NCI-H1694 treated with DMSO at 0.1 percent for 48 hours (cell line): ENCODE measurements at regions not wholly inside any gene's neighbourhood (a gene's known extent, or its start where the extent isn't known, plus 50 kb on each side); places are given as distances from the start of the nearest gene placed in this dataset.
"Not testable (repeated sequence)": the region's sequence is repeated elsewhere in the genome, so short reads cannot be mapped to it uniquely, and the experiment has no call there.

Experiments
- DNase-seq: peaks from one replicate; lab custom pipeline; 2025; lab: John Stamatoyannopoulos, UW

DNA sequence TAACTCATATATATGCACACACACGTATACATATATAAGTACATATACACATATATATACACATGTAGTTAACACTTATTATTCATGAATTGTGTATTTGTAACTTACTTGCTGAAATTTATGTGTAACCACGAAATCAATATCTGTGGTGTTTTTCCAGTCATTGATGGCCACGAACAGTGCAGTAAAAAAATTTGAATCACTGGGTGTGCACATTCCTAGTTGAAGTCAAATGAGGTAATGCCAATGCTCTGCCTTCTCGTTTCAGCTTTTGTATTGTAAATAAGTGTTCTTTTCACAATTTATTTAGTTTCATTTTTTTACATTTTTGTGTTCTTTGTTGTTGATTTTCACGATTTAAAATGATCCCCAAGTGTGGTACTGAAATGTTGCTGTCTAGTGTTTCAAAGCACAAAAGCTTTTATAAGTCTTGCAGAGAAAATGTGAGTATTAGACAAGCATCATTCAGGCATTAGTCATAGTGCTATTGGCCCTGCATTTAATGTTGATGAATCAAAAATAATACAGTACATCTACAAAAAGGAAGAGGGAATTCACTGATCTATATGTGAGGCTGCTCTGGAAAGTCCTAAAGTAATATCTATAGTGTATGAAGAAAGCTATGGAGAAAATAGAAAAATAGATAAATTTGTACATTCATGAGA, 419.0 kb downstream of the DSC3 start:
- no peak for DNase-seq

DNA sequence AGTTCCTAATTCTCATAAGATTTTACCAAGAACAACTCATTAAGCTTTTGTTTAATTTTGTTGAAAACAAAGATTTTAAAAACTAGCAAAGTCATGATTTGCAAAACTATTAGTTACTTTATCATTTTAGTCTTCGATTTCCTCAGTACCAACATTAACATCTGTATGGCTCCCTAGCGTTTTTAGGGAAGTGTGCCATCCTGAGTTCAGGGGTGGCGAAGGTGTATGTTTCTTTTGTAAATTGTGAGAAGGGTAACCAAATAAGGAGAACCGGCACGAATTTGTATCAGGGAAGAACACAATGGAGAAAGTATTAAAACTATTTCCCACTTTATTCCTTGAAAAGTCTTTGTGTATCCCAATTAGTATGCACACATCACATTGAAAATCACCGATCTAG, 419.9 kb downstream of the DSC3 start:
- DNase-seq, result no peak

DNA sequence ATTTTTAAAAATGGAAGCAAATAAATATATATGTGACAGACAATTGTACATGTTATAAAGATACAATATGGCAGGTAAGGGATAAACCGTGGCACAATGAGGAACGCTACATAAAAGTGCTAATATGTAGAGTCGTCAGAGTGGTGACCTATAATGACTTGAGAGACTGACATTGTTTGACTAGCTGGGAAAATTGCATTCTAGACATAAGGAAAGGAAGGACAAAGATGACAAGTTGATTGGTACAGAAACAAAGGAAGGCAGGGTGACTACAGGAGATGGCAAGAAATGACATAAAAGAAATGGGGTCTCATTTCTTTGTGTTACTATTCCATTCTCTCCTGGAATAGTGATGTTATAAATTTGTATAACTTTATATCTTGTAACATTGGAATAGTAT, 420.4 kb downstream of the DSC3 start:
- no peak for DNase-seq

DNA sequence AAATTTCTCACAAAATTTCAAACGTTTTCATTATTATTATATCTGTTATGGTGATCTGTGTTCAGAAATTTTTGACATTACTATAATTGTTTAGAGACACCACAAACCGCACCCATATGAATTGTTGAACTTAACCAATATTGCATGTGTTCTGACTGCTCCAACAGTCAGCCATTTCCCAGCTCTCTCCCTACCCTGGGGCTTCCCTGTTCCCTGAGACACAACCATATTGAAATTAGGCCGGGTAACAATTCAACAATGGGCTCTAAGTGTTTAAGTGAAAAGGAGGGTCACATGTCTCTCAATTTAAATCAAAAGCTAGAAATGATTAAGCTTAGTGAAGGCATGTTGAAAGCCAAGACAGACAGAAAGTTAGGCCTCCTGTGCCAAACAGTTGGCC, 424.0 kb downstream of the DSC3 start:
- no peak for DNase-seq

DNA sequence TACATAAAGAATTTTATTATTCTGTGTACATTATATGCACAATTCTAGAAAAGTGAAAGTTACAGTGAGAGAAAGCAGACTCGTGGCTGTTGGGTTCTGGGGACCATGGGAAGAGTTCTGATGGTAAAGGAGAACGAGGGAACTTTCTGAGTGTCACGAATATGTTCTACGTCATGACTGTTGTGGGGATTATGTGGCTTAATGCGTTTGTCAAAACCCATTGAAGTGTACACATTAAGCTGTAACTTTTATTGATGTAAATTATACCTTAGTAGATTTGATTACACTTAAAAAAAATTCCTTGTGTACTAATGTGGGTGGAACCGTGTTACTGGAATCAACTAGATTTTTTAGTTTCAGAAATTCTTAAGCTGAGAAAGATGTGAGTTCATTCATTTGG, 426.1 kb downstream of the DSC3 start:
- no peak for DNase-seq

DNA sequence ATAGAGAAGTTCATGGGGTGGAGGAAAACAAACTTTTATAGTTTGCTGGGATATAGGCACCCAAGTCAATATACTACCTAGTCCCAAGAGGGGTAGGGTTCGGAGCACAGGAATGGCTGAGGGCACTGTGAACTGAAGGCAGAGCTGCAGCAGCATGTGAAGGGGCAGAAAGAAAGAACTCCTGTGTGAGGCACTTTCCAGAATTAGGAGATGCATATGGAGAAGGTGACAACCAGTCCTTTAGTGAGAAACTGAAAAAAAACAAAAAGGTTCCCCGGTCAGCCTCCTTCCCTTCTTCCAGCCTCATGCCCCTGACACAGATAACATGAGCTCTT, 429.1 kb downstream of the DSC3 start:
- DNase-seq, result no peak

DNA sequence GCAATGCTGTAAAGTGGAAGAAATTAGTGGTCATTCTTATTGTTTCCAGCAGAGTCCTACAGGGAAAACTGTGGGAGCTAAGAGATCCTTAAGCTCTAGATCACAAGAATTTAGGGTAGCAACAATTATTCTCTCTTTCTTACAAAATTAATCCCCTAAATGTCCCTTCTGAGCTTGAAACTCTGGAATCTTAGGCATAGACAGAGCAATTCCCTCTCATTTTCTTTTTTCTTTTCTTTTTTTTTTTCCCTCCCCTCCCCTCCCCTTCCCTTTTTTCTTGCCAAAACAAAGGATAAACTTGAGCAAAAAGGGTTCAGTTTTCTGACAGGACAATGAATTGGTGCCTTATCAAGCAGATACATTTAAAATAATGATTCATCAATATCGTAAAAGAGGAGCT, 441.0 kb downstream of the DSC3 start:
- no peak for DNase-seq

DNA sequence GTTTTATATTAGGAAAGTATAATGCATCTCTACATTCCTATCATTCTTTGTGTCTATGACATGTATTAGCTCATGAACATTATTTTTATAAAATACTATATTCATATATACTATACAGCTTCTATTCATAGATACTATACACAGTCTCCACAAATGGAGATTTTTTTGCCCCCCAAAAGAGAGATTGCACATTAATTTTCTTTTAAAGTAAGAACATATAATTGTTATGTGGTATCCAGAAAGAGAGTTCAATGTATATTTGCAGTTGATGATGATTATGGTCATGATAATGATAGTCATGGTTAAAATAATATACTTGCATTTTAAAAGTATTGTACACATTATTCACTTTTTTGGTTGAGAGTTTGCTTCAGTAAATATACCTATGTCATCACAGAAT, 445.3 kb downstream of the DSC3 start:
- DNase-seq, result no peak

DNA sequence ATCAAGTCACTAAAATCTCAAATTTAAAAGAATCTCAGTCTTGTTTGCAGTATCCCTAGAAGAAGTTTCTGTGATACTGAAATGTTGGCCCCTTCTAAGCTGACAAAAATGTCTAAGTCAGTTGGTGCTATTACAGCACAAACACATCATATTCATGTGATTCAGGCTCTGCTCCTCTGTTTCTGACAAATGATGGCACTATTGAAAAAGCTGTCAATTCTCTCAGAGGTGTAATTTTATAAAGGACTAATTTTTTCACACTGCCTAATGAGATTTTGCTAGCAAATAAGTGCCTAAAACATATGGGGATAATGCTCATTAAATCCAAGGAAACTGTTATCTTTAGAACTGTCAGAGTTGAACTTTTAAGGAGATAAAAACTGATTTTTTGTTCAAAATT, 445.9 kb downstream of the DSC3 start:
- no peak for DNase-seq

DNA sequence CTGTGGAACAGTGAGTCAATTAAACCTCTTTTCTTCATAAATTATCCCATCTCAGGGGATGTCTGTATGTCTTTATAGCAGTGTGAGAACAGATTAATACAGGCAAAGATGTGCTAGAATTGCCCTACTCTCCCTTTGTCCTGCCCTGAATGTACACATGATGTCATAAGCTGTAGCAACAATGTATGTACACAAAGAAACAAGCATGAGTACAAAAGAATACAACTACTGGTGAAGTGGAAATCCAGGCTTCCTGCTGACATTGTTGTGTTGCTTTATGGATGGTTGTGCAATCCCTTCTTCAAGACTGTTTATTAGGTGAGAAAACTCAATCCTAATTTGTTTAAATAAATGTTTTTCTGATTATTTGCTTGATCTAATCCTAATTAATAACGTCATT, 446.6 kb downstream of the DSC3 start:
- DNase-seq, result no peak

DNA sequence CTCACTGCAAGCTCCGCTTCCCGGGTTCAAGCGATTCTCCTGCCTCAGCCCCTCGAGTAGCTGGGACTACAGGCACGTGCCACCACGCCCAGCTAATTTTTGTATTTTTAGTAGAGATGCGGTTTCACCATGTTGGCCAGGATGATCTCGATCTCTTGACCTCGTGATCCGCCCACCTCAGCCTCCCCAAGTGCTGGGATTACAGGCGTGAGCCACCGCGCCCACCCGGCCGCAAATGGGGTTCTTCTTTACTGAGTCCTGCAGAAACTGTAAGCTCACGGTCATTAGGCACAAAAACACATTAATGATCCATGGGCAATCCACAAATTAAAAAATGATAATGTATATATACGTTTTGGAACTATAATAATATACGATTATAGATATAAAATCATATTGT, 447.6 kb downstream of the DSC3 start:
- DNase-seq, result not testable (repeated sequence)

DNA sequence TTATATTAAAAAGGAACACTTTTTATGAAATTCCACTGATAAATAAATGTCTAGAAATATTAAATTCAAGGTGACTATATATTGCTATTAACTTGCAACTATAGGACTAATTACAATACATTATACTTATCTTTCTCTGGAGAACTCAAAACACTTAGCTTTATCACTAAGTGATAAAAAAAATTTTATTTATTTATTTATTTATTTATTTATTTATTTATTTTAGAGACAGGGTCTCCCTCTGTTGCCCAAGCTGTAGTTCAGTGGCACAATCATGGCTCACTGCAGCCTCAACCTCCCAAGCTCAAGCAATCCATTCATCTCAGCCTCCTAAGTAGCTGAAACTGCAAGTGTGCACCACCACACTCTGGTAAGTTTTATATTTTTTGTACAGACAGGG, 451.1 kb downstream of the DSC3 start:
- DNase-seq, result no peak

DNA sequence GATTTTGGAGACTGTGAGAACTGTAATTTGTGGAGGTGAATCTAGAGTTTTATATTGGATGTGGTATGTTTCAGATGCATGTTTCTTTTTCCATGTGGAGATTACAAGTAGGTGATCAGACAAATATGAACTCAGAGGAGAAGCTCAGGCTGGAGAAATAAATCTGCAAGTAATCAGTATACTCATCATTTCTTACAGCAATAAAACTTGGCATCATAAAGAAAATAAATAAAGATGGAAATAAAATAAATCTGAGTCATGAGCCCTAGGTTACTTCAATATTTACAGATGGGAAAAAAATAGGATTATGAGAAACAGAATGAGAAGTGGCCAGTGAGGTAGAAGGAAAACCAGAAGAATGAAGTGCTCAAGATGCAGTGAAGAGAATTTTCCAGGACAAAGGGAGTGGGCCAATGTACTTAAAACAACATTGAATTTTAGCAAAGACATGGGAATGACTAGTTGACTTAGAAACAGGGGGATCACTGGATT, 453.8 kb downstream of the DSC3 start:
- no peak for DNase-seq

DNA sequence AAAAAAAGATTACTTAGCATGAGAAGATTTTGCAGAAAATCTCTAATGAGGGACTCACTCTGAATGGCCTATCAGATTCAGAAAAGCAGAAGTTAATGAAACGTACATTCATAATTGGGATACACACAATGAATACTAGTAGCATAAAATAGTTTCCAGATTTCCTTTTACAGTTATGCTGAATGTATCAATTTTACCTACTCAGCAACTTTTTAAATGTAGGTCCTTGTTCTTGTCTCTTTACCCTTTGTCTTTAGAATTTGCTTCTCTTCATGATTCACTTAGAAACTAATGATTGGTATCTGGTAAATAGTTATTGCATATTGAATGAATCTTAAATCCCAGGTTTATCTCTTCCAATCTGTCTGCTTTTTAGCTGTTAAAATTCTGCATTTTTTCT, 458.8 kb downstream of the DSC3 start:
- DNase-seq, result no peak

DNA sequence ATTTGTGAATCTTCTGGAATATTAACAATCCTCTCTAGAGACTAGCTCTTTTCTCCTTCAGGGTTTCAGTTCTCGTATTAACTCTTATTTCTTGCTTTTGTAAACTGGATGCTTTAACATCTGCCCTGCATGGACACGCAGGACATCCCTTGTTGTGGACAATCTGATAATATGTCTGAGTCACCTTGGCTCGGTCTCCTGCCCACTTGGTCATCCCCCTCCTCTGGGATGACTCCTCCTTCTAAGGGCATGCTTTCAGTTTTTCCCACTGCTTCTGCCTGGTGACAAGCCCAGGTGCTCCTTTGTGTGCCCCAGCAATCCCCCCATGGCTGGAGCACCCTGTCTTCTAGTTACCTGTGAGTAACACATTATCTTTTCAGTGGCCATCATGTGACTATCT, 460.5 kb downstream of the DSC3 start:
- no peak for DNase-seq

DNA sequence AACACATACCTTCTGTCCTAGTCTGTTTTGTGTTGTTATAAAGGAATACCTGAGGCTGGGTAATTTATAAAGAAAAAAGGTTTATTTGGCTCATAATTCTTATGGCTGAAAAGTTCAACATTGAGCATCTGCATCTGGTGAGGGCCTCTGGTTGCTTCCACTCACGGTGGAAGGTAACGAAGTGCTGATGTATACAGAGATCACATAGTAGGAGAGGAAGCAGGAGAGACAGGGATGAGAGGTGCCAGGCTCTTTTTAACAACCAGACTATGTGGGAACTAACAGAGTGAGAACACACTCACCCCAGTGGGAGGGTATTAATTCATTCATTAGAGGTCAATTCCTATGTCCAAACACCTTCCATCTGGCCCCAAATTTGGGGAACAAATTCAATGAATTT, 463.8 kb downstream of the DSC3 start:
- no peak for DNase-seq

DNA sequence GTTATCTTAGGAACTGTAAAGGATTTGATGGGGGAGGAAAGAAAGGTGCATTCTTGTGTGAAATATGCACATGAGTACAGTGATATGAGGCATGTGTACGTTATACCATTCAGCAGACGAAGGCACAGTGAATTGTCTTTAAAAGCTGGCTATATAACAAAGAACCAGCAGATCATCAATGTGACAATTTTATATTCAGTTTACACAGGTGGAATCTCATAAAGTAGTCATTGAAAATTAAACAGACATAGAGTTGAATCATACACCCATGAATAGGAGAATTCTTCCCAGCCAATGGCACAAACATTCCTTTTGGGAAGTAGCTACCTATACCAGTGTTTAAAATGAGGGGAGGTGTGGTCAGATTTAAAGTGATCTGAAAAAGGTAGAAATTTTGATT, 470.3 kb downstream of the DSC3 start:
- DNase-seq, result no peak

DNA sequence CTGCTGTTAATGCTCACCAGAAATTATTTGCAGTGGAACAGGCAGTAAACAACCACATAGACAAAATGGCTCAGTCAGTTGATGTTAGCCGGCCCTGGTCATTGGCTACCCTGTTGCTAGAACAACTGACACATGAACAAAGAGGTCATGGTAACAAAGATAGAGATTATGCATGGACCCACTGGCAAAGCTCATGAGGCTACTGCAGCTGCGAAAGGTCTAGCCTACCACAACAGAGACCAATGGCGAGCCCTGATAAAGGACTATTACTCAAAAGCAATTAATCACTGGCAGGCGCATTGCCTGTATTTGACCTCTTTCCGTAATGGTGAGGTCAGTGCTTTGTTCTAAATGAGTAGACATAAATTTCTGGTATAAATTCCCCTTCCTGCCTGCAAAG, 474.2 kb downstream of the DSC3 start:
- no peak for DNase-seq

DNA sequence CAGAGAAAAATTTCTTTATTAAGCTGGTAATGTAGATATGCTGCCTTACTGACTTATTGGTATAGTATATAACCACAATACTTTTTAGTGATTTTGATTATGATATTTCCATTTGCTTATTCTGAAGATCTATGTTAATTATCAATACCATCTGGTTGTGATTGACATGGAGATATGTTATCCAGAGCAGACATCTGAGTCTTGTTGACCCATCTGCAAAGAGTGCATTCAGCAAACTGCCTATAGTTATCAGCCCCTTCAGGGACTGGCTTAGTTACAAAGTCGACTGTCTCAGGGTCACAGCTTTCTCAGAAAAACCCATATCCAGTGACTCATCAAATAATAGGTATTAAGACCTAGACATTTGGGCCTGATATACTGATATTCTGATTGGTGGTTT, 475.7 kb downstream of the DSC3 start:
- DNase-seq, result no peak

DNA sequence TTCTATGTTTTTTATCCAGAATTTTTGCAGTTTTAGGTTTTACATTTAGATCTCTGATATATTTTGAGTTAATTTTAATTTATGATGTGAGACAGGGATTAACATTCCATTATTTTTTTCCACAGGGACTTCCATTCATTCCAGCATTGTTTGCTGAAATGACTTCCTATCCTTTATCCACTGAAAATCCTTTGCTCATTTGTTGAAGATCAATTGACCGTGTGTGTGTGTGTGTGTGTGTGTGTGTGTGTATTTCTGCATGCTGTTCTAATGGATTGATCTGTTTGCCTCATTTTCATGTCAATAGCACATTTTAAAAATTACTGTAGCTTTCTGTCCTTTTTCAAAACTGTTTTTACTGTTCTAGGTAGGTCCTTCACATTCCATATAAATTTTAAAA, 480.3 kb downstream of the DSC3 start:
- DNase-seq, result no peak

DNA sequence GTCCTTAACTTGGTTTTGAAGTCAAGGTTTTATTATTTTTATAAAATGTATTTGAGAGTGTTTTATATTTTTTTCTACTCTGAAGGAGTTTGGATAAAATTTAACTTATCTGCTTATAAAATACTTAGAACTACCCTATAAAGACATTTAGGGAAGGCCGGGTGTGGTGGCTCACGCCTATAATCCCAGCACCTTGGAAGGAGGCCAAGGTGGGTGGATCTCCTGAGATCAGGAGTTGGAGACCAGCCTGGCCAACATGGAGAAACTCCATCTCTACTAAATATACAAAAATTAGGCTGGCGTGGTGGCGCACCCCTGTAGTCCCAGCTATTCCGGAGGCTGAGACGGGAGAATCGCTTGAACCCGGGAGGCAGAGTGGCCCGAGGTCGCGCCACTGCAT, 486.4 kb downstream of the DSC3 start:
- DNase-seq, result no peak

DNA sequence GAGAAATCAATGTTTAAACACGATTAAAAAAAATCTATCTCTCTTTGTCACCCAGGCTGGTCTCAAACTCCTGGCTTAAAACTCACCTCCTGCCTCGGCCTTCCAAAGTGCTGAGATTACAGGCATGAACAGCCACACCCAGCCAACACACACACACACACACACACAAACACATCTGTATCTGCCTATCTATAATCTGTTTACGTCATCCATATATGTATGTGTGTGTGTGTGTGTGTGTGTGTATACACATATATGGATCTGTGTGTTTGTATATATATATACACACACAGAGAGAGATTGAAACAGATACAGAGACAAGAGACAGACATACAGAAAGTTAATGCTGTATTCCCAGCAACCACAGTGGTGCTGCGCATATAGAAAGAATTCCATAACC, 497.1 kb downstream of the DSC3 start:
- DNase-seq, result no peak

DNA sequence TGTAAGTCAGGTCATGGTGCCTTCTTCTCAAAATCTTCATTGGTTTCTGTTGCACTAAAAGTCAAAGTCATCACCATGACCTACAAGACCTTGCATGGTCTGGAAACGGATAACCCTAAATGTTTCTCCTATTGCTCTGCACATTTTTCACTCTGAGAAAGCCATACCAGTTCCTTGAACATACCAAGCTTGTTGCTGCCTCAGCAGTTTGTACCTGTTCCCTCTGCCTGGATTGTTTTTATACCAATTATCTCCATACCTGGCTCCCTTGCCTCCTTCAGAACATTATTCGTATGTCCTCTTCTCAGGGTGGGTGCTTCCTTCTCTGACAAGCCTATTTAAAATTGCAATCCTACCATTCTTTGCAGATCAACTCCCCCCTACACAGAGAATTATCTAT, 498.4 kb downstream of the DSC3 start:
- DNase-seq, result no peak

DNA sequence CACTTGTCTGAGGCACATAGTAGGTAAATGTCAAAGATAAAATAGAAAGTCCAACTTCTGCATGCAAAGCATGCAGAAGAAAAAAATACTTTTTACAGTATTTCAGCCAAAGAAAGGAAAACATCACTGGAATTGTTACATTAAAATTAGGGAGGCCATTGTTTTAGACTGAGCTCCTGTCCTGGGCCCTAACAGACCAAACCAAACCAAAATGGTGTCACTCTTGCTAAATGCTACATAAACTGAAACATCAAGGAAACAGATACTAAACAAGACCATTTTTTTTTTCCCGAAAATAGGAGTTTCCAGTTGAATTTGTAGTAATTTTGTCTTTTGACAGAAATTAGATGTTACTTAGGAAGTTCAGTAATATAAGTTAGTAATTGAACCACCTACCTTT, 508.8 kb downstream of the DSC3 start:
- no peak for DNase-seq

DNA sequence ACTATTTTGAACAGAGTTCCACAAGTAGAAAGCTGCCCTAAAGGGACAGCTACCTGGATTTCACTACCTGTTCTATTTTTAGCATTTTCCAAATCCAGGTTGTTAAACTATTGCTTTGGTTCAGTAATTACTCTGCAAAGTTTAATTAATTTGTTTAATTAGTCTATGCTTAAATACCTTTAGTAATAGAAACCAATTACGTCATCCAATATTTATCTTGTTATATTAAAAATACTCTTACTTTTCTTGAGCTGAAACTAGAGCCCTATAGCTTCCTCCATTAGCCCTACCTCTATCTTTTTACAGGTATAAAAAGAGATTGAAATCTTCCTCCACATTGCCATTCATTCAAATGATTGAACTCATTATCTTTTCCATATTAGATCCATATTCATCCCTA, 514.6 kb downstream of the DSC3 start:
- no peak for DNase-seq
